Right ventricle myocardium superior (tissue), 1 donor: ENCODE measurements at regions not wholly inside any gene's neighbourhood (a gene's known extent, or its start where the extent isn't known, plus 50 kb on each side); places are given as distances from the start of the nearest gene placed in this dataset.
A peak's percentile ranks its signal among the peaks of the same experiment; 100 is the strongest.

Experiments
- ATAC-seq: fragments of 200-7000 bp; cut with Tn5 transposase; one replicate; pipeline ENCODE4 v1.9.1; 2020; ENCODE audit warnings: mild to moderate bottlenecking; ENCODE audit not compliant: poor library complexity
- DNase-seq: peaks from one replicate; pipeline ENCODE4 v3.0.0-alpha.2; 2020
- intact Hi-C: fragments of 100-400 bp; cut with DNase I; formaldehyde crosslinking; loops from one replicate; pipeline ENCODE4 v1.11.2; 2022
- donor health status: DM: no; HTN: yes; CAD: no; lungs with severe emphysema.

DNA sequence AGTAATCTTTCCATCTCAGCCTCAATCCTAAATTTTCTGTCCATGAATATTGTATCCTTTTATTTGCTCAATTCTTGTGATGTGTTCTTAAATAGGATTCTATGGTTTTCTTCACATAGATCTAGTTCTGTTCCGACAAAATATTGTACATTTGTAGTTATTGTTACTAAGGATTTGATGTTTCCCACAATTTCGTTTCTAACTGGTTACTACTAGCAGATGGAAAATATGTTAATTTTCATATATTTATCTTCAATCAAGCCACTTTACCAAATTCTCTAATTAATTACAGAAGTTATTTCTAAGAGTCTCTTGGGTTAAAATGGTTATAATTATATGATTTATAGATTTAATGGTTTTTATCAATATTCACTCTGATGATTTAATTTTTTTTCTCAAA, 60.3 kb downstream of the SEC61B start:
- intact Hi-C loops = no loop called here
- ATAC-seq = no peak
- no peak for DNase-seq

DNA sequence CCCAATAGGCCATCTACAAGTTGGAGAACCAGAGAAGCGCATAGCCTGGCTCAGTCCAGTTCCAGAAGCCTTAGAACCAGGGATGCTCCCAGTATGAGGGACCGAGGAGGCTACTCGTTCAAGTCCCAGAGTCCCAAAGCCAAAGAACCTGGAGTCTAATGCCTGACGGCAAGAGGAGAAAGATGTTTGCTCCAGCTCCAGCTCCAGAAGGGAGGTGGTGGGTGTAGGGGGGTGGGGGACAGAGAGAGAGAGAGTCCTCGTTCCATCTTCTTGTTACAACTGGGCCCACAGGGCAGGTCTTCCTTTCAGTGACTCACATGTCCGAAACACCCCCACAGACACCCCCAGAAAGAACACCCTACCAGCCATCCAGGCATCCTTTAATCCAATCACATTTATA, 63.9 kb downstream of the SEC61B start:
- intact Hi-C loops = no loop called here
- DNase-seq = no peak
- no peak for ATAC-seq

DNA sequence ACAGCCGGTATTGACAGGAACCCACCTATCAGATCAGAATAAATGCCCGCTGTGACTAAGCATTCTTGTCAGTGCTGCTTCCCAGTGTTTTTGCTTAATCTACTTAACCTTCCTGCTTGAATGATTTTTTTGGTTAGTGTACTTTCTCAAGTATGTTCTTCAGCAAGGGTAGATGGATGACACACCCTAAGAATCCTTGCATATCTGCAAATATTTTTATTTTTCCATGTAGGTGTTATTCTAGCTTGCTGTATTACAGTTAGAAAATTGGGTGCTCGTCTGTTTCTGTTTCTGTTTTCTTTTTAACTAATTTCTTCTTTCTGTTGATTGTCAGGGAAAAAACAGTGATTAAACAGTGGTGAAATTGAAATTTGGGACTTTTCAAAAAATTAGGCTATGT, 64.5 kb downstream of the SEC61B start:
- intact Hi-C loops = no loop called here
- no peak for DNase-seq
- ATAC-seq = no peak

DNA sequence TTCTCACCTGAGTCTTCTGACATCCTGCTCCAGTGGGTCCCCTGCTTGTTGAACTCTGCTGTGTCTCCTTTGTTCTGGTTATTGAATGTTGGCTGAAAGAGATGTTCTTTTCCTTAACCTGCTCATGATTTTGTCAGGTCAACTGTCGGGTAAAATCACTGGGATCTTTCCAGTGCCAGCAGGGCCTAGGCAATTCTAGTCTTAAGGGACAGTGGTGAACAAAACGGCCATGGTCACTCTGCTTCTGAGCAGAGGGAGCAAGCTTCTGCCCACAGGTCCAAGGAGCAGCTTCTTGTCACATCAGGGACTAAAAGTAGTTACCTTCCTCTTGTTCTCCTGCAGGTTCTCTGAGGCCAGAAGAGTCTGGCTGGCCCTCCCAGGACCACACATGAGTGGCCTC, 65.6 kb downstream of the SEC61B start:
- ATAC-seq = no peak
- intact Hi-C loops = no loop called here
- no peak for DNase-seq

DNA sequence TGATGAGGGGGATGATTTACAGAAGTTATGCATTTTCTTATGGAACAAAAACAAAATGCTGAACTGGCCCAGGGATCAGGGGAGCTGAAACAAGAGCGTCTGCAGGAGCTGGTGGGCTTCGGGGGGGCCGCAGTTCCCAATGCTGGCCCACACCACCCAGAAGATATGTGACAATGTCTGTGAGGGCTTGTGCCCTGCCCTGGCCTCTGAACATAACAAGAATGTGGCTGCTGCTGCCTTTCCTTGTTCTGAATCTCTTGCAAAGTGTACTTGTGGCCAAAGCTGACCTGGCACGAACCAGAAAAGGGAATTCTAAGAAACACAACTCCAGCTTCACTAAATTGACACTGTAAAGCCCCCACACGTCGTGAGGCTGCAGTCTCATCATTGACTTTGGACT, 66.7 kb downstream of the SEC61B start:
- ATAC-seq (no peak), DNase-seq (no peak)
- intact Hi-C loops = no loop called here

DNA sequence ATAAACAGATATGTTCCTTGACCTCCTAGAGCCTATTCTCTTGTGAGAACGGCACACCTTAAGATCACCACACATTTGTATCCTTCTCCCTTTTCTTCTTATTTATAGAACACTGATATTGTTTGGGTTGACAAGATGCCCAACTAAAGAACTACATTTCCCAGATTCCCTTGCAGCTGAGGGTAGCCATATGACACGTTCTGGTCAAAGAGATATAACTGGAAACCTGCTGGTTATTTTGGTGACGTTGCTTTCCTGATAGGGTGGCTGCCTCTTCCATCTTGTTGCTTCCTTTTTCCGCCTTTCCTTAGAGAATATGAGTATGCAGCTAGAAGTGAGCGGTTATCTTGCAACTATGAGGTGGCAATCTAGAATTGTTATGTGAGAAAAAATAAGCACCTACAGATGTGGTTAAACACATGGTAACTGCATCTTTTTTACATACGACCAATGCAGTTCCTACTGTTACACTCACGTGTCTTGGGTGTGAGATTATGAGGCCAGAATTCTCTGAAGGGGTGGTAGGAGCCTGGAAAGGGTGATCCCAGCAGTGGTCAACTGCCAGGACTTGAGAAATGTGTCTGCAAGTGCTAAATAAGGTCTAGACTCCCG, 72.9 kb downstream of the SEC61B start:
- DNase-seq (no peak), ATAC-seq (no peak)
- intact Hi-C loops = no loop called here

DNA sequence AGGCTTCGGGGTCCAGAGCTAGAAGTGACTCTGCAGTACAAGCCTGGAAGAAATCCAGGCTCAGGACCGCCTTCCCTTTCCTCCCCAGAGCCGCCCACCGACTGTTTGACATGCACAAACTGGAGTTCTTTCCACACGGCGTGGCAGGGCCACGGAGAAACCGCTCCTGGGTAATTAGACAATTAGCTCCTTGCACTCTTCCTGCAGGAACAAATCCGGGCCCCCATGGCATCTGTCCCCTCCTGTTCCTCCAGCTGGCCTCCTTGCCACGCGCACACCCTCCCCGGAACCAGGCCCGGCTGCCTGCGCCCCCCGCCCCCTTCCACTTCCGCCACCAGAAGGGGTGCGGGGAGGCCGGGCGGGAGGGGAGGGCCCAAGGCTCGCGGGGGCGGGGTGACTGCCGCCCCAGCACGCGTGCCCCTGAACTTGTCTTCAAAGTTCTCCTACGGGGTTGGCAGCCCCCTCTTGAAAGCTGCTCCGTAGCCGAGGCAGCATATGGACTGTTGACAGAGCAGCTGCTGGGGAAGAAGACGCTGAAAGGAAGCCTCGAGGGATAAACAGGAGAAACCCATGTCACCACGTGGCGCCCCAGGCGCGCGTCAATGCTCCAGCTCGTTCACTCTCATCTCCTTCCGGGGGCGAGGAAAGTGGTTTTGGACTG, 74.3 kb downstream of the SEC61B start:
- ATAC-seq = peak; percentile 63
- DNase-seq = no peak
- intact Hi-C loops = no loop called here

DNA sequence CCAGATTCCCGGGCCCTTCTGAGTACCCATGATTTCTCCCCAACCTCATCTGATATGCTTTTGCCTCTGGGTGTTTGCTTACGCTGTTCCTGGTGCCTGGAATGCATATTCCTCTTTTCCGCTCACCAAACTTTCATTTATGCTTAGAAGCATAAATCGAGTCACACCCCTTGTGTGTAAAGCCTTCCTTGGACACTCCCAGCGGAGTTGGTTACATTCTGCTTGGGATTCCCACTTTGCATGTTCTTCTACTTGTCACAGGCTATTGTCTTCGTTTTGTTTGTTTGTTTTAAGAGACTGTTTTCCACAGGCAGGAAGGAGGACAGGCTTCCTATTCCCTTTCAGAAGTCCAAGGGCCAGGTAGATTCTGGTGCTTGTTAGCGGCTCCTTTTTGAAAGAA, 76.5 kb downstream of the SEC61B start:
- DNase-seq (no peak), ATAC-seq (no peak)
- intact Hi-C loops = no loop called here

DNA sequence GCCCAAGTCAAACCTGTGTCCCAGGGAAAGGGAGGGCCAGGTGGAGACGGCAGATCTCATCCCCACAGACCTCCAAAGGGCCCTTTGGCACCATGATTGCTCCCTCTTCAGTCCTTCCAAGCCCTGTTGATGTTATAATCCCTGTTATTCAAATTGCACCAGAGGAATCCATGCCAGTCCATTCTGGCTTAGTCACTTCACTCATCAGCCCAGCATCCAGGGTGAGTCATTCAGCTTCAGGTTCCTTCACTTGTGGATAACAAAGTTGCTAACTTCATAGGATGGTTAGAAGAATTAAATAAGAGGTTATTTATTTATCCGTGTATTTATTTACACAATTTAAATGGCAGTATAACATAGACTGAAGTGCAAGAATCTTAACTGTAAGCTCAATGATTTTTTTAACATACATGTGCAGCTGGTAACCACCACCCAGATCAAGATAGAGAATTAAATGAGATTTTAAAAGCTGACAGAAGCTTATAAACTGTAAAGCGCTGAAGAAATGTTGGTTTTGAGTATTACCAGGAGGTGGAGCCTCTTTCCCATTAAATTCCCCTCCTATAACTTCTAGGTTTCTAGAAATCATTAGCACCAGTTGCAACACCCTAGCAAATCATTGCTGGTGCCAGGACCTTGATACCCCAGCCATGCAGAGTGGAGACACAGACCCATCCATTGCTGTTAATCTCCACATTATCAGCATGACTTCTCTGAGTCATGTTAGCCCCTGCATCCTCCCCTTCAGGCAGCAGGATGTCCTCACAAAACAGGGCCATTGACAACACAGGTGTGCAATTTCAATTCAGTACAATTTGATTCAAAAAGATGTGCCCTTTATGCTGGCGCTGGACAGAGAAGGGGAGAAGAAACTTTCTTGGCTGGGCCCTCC, 77.4 kb downstream of the SEC61B start:
- ATAC-seq = peak; percentile 53
- intact Hi-C loops = no loop called here

DNA sequence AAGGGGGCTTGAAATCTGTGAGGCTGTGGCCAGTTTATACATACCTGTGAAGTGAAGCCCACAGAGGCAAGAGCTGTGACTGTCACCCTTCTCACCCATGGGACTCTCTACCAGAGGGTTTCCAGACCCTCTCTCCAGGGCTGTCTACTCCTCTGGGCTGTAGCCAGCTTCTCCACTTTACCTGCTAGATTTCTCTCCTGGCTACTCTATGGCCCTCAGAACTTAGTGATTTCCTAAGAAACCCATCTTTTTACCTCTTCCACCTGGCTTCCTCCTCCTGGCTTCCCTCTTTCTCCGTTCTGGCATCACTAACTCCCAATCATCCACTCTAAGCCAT, 78.0 kb downstream of the SEC61B start:
- intact Hi-C loops = no loop called here
- no peak for DNase-seq
- ATAC-seq = no peak

More for the DNA sequence above, 77.4 kb downstream of the SEC61B start:
- no peak for DNase-seq

DNA sequence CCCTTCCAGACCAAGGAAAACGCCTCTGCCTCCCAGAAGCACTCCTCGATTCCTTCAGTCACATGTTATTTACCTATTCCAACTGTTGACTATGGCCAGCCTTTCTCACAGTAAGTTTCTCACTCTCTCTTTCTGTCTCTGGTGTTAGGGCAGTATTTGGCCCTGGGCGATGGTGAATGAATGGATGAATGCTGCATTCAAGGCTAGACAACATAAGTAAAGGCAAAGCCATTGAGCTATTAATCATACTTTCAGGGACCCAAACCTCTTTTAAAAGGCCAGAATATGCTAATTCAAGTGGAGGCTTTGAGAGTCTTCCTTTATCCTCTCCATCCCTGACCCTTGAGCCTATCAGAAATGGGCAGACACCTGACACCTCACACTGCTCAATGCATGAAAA, 78.5 kb downstream of the SEC61B start:
- intact Hi-C loops = no loop called here
- ATAC-seq (no peak), DNase-seq (no peak)

DNA sequence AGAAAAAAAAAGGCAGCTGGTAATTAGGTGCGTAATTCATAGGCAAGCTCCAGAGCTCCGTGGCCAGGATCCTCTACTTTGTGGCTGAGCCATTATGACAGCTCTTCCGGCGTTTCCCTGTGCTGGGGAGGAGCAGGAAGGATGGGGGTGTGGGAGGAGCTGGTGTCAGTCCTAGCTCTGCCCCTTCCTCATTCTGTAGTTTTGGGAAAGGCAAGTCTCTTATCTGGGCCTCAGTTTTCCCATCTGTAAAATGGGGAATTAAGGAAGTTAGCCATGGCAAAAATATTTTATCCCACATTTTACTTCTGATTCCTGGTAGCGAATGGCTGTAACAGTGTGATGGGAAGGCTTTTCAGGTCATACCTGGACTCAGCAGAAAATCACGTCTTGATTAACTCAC, 81.1 kb downstream of the SEC61B start:
- intact Hi-C loops = no loop called here
- DNase-seq = no peak

DNA sequence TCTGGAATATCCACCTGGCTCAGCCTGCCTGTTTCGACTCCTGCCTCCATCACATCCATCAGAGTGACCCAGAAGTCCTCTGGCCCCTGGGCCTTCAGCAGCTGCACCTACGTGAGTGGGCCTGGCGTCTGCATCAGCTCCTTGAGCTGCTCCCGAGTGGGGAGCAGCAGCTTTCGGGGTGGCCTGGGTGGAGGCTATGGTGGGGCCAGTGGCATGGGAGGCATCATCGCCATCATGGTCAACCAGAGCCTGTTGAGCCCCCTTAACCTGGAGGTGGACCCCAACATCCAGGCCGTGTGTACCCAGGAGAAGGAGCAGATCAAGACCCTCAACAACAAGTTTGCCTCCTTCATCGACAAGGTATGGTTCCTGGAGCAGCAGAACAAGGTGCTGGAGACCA, 83.0 kb downstream of the SEC61B start:
- no peak for DNase-seq
- no peak for ATAC-seq
- intact Hi-C loops = no loop called here

More for the DNA sequence above, 81.1 kb downstream of the SEC61B start:
- no peak for ATAC-seq

DNA sequence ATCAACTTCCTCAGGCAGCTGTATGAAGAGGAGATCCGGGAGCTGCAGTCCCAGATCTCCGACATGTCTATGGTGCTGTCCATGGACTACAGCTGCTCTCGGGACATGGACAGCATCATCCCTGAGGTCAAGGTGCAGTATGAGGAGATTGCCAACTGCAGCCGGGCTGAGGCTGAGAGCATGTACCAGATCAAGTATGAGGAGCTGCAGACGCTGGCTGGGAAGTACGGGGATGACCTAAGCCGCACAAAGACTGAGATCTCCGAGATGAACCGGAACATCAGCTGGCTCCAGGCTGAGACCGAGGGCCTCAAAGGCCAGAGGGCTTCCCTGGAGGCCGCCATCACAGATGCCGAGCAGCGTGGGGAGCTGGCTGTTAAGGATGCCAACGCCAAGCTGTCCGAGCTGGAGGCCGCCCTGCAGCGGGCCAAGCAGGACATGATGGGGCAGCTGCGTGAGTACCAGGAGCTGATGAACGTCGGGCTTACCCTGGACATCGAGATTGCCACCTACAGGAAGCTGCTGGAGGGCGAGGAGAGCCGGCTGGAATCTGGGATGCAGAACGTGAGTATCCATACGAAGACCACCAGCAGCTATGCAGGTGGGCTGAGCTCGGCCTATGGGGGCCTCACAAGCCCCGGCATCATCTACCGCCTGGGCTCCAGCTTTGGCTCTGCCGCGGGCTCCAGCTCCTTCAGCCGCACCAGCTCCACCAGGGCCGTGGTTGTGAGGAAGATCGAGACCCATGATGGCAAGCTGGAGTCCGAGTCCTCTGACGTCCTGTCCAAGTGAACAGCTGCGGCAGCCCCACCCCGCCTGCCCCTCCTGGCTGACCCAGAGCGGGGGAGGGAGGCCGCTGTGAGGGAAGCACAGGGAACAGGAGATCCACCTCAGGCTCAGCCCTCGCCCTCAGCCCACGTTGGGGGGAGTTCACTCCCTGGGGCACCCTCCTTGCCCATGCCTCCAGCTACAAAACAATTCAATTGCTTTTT, 84.0 kb downstream of the SEC61B start:
- intact Hi-C loops = no loop called here
- DNase-seq = no peak
- ATAC-seq = no peak

DNA sequence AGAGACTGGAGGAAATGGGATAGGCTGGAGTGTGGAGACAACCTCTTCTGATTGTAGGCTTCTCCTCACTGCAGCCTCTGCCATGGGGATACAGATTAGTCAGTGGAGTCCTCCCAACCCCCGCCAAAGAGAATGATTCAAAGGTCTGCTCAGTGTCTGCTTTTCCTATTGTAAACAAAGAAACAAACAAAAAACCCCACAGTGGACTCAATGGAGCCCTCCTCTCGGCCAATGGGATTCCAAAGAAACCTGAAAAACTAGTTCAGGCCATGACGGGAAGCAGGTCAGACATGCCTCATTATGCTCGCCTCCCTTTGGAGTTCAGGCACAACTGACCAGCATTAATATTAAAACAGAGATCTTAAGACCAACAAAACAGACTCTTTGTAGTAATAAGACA, 85.8 kb downstream of the SEC61B start:
- intact Hi-C loops = no loop called here
- ATAC-seq = no peak

DNA sequence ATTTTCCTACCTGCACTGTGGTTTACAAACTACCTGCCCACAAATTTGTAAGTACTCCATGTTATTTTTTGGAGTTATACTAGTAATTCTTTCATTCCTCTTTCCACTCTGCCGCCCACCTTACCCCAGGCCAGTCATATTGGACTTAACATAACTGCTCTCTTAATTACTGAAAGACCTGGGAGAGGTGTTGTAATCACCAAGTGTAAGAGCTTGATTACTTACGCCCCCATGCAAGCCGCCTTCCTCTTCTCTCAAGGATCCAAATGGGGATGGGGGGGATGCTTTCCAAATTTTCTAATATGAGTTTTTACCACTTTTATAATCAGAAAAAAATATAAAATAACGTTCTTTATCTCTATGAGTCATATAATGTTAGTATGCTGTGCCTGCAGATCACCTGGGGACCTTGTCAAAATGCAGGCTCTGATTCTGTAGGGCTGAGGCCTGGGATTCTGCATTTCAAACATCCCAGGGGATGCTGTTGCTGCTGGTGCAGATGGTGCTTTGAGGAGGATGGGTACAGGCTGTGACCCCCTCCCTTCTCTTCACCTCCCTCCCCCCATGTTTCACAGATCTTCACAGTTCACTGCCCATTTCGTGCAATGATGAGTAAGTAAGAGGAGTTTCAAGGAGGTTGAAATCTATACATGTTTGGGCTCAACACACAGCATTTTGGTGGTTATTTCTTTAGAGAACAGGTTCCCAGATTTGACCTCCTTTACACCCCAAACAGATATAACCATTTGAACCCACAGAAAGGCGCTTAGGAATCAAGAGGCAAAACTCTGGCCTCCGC, 87.3 kb downstream of the SEC61B start:
- ATAC-seq (no peak), DNase-seq (no peak)
- intact Hi-C loops = no loop called here

More for the DNA sequence above, 85.8 kb downstream of the SEC61B start:
- DNase-seq = no peak

DNA sequence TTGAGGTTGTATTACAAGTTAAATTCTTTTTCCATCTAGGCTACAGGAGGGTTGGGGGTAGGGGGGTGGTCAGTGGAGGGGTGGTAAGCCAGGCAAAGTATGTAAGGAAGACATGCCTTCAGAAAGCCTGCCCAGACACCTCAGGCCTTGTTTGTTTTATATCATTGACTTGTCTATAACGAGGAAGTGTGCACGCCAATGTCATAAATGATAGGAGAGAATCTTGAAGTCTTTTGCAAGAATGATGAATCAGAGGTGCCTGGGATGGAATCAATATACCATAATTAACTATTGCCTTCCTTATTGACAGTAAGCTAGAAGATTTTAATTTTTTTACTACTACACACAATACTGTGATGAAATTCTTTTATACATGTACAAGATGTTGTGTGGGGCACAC, 90.7 kb downstream of the SEC61B start:
- ATAC-seq (no peak), DNase-seq (no peak)
- intact Hi-C loops = no loop called here

DNA sequence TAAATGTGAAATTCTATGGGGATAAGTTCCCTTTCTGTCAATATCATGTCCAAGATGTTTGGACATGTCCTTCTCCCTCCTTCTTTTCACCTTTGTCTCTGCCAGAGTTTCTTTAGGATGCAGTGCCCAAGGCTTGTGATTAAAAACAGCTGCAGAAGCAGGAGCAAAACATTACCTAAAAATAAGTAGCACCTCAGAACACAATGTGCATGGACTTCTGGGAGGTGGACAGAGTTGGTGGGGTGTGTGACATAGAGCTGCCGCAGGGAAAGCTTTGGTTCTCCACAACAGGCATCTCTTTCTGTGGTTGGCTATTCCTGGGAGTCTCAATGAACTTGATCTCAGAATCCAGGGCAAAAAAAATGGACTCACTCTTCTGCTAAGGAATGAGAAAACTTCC, 97.0 kb downstream of the SEC61B start:
- intact Hi-C loops = no loop called here
- ATAC-seq (no peak), DNase-seq (no peak)
